ENCODE measurements at regions not wholly inside any gene's neighbourhood (a gene's known extent, or its start where the extent isn't known, plus 50 kb on each side); places are given as distances from the start of the nearest gene placed in this dataset.
A peak's percentile ranks its signal among the peaks of the same experiment; 100 is the strongest.
"Not testable (repeated sequence)": the region's sequence is repeated elsewhere in the genome, so short reads cannot be mapped to it uniquely, and the experiment has no call there.

DNA sequence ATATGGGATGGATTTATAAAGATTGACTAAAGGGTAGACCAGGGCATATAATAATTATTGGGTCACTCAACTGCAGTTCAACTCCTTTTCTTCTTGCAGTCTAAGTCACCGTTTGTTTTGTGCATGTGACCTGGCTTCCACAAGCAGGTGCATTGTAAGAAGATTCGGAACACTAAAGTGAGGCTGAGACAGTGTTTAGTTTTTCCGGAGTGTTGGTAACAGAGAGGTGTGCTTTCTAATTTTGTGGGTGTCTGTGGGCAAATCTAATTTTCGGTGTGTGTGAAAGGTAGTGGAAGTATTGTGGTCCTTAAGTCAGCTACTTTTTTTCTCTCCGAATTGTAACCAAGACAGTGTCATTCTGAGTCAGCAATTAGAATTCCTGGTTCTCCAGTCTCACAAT is 184.5 kb downstream of the CDH19 start:
- intact Hi-C loops (cut with DNase I): no loop called here
- H3K27me3 ChIP-seq: no peaks in the 10 kb centered on the region
- no peaks in the 10 kb centered on the region for H3K9me3 ChIP-seq
- H3K4me1 ChIP-seq: no peaks in the 10 kb centered on the region
- no peak overlapping the region for H3K4me3 ChIP-seq
- DNase-seq (no peak), ATAC-seq (no peak)
- no peaks in the 10 kb centered on the region for H3K36me3 ChIP-seq
- H3K27ac ChIP-seq: no peak overlapping the region
- TF ChIP-seq, protein P1, sequence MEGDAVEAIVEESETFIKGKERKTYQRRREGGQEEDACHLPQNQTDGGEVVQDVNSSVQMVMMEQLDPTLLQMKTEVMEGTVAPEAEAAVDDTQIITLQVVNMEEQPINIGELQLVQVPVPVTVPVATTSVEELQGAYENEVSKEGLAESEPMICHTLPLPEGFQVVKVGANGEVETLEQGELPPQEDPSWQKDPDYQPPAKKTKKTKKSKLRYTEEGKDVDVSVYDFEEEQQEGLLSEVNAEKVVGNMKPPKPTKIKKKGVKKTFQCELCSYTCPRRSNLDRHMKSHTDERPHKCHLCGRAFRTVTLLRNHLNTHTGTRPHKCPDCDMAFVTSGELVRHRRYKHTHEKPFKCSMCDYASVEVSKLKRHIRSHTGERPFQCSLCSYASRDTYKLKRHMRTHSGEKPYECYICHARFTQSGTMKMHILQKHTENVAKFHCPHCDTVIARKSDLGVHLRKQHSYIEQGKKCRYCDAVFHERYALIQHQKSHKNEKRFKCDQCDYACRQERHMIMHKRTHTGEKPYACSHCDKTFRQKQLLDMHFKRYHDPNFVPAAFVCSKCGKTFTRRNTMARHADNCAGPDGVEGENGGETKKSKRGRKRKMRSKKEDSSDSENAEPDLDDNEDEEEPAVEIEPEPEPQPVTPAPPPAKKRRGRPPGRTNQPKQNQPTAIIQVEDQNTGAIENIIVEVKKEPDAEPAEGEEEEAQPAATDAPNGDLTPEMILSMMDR (IDR thresholded peaks at IDR 0.05): no peak

DNA sequence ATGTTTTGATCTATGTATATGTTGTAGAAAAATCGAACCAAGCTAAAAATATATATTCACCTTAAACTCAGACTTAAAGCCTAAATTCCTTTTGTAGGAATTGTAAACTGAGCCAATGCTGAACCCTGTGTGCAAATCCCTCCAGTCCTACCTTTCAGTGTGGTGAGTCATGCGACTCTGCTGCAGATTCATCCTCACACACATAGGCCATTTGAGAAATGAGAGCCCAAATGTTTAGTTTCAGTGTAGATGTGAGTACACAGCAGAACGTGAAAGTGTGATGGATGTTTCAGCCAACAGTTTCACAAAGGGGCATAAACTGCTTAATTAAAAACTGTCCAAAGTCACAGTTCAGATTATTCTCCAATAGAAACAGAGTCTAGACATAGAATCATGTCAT is 193.2 kb downstream of the CDH19 start:
- intact Hi-C loops (cut with DNase I): no loop called here
- TF ChIP-seq, protein P1 (IDR thresholded peaks at IDR 0.05): no peak
- Histone ChIP-seq H3K4me3 (no peak overlapping the region), H3K9me3 (no peaks in the 10 kb centered on the region), H3K4me1 (no peaks in the 10 kb centered on the region), H3K27ac (no peak overlapping the region), H3K27me3 (no peaks in the 10 kb centered on the region), H3K36me3 (no peaks in the 10 kb centered on the region)
- no peak for DNase-seq
- ATAC-seq: no peak

DNA sequence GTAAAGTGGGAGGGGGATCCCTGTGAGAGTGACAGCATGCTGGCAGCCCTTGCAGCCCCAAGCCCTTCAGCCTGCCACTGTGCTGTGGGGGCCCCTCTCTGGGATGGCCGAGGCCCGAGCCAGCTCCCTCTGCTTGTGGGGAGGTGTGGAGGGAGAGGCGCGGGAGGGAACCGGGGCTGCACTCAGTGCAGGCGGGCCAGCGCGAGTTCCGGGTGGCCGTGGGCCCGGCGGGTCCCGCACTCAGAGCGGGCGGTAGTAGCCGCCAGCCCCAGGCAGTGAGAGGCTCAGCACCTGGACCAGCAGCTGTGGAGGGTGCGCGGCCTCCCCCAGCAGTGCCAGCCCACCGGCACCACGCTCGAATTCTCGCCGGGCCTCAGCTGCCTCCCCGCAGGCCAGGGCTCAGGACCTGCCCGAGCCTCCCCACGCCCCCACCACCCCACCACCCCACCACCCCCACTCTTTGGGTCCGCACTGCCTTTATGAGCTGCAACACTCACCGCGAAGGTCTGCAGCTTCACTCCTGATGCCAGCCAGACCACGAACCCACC is 208.1 kb downstream of the CDH19 start:
- peak; percentile 31 for ATAC-seq
- no peak for DNase-seq
- intact Hi-C loops (cut with DNase I): no loop called here
- Histone ChIP-seq H3K36me3 (no peaks in the 10 kb centered on the region), H3K27ac (no peak overlapping the region), H3K4me3 (no peak overlapping the region), H3K9me3 (no peaks in the 10 kb centered on the region), H3K4me1 (no peaks in the 10 kb centered on the region), H3K27me3 (no peaks in the 10 kb centered on the region)
- TF ChIP-seq, protein P1 (IDR thresholded peaks at IDR 0.05): no peak

DNA sequence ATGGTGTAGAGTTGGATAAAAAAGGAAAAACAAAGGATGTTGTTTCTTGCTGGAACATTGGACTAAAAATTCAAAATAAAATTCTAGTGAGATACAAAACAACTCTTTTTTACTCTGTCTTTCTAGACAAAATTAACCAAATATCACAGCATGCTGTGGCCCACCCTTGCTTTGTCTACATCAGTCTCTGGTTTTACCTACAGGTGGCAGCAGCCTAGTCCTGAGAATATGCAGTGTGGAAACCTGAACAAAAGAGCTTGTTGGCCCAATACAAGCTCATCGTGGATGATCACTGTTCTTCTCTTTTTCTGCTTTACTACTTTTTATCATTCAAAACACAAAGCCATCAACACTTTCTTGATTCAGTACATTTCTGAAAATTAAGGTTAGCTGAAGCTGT is 210.4 kb downstream of the CDH19 start:
- DNase-seq: no peak
- ATAC-seq: no peak
- intact Hi-C loops (cut with DNase I): no loop called here
- no peak overlapping the region for H3K4me3 ChIP-seq
- TF ChIP-seq, protein P1 (IDR thresholded peaks at IDR 0.05): no peak
- H3K9me3 ChIP-seq: no peaks in the 10 kb centered on the region
- no peaks in the 10 kb centered on the region for H3K27me3 ChIP-seq
- H3K4me1 ChIP-seq: no peaks in the 10 kb centered on the region
- no peak overlapping the region for H3K27ac ChIP-seq
- no peaks in the 10 kb centered on the region for H3K36me3 ChIP-seq

DNA sequence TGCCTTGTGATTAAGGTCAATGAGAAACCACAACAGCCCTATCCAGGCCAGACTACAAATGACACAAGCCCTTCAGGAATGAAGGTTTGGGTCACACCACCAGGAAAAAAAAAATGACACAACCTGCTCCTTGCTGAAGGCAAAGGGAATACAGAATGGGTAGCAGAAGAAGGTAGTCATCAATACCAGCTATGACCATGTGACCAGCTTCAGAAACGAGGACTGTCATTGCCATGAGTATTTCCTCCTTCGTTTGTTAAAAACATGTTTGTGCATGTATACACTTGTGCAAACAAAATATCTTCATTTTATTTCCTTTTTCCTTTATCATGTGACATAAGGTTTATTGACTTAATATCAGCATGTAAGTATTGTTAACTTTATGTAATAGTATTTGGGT is 226.6 kb downstream of the CDH19 start:
- Histone ChIP-seq H3K4me3 (no peak overlapping the region), H3K27ac (no peak overlapping the region), H3K36me3 (no peaks in the 10 kb centered on the region), H3K9me3 (no peaks in the 10 kb centered on the region), H3K4me1 (no peaks in the 10 kb centered on the region), H3K27me3 (no peaks in the 10 kb centered on the region)
- DNase-seq (no peak), ATAC-seq (no peak)
- intact Hi-C loops (cut with DNase I): no loop called here
- TF ChIP-seq, protein P1 (IDR thresholded peaks at IDR 0.05): no peak

DNA sequence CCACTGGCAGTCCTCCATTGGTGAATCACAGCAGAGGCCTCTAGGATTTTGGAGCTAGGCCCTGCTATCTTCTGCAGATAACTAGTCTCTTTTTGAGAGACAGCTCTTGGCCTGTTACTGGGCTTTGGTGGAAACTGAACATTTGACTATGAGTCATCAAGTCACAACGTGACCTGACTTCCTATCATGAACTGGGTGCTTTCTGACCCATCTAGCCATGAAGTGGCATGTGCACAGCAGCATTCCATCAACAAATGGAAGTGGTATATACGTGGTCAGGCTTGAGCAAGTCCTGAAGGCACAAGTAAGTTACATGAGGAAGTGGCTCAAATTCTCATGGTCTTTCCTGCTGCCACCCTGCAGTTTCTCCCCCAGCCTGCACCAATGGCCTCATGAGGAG is 228.5 kb downstream of the CDH19 start:
- ATAC-seq; H3K36me3 ChIP-seq; DNase-seq; H3K4me3 ChIP-seq; intact Hi-C loops (cut with DNase I); H3K27me3 ChIP-seq; H3K27ac ChIP-seq; H3K4me1 ChIP-seq; H3K9me3 ChIP-seq: not testable (repeated sequence)

Measured in upper lobe of right lung (tissue), 1 donor.